Panc1 (cell line): ENCODE measurements at regions not wholly inside any gene's neighbourhood (a gene's known extent, or its start where the extent isn't known, plus 50 kb on each side); places are given as distances from the start of the nearest gene placed in this dataset.

ENCODE experiments used
- ATAC-seq: fragments of 200-7000 bp; cut with Tn5 transposase; 2 replicates; pipeline ENCODE4 v1.9.1; 2020; ENCODE audit warnings: mild to moderate bottlenecking, moderate library complexity
- BruUV-seq: library from RNA; stranded (reverse); fragments of 400-500 nt; replicated peaks from 2 replicates; lab custom pipeline; 2021; lab: Mats Ljungman, UMichigan
- CTCF ChIA-PET: fragments of 300-600 bp; sonication (Branson Sonifier 250); formaldehyde crosslinking; loops from one replicate; lab custom pipeline; 2022; ENCODE audit warnings: antibody characterized with exemption; lab: Charles Lee
- POLR2A ChIA-PET: fragments of 300-600 bp; sonication (Branson Sonifier 250); formaldehyde crosslinking; loops from one replicate; lab custom pipeline; 2022; ENCODE audit warnings: antibody characterized with exemption; lab: Charles Lee
- DNase-seq: peaks from one replicate; pipeline ENCODE4 v3.0.0-alpha.2; 2010; ENCODE audit warnings: low read depth, low spot score
- H3K27ac ChIP-seq: 2 replicates; pipeline ENCODE4 v1.5.1; 2011; ENCODE audit warnings: mild to moderate bottlenecking, low read length, inconsistent platforms
- H3K27me3 ChIP-seq: fragments of 200-500 bp; sonication (Bioruptor generic); 2 replicates; pipeline ENCODE4 v1.6.0; 2014; ENCODE audit warnings: low read length, inconsistent platforms; ENCODE audit not compliant: control insufficient read depth, insufficient read depth
- H3K36me3 ChIP-seq: fragments of 200-500 bp; sonication (Bioruptor generic); 2 replicates; pipeline ENCODE4 v1.5.1; 2014; ENCODE audit warnings: inconsistent platforms, mild to moderate bottlenecking, low read length, moderate library complexity; ENCODE audit not compliant: control insufficient read depth, insufficient read depth
- H3K4me1 ChIP-seq: 2 replicates; pipeline ENCODE4 v1.5.1; 2011; ENCODE audit warnings: inconsistent platforms, mild to moderate bottlenecking, low read length, moderate library complexity; ENCODE audit not compliant: control insufficient read depth, insufficient read depth
- H3K4me3 ChIP-seq, 2 experiments: 2 replicates each; pipeline ENCODE4 v1.5.1; 2011 to 2012; ENCODE audit warnings: low read depth in 2 of 2, low read length in 2 of 2, mild to moderate bottlenecking in 2 of 2, inconsistent platforms in 1 of 2, moderate library complexity in 1 of 2
- H3K9me3 ChIP-seq: fragments of 200-500 bp; sonication (Bioruptor generic); 2 replicates; pipeline ENCODE4 v1.5.1; 2014; ENCODE audit warnings: low read depth, mild to moderate bottlenecking, inconsistent platforms, low read length, moderate library complexity; ENCODE audit not compliant: control insufficient read depth, insufficient read depth
- CTCF ChIP-seq: fragments of 450-650 bp; IDR thresholded peaks from 2 replicates; pipeline ENCODE4 v1.5.1; 2017; ENCODE audit warnings: mild to moderate bottlenecking
- POLR2AphosphoS5 ChIP-seq: IDR thresholded peaks from 2 replicates; pipeline ENCODE4 v1.6.1; 2012; ENCODE audit warnings: mild to moderate bottlenecking, low read depth, low read length, moderate library complexity
- REST ChIP-seq, 2 experiments: IDR thresholded peaks; 2 replicates each; pipeline ENCODE4 v1.6.1; 2011 to 2012; ENCODE audit warnings: low read depth in 2 of 2, control low read depth in 1 of 2, low read length in 1 of 2, mild to moderate bottlenecking in 1 of 2, moderate library complexity in 1 of 2; ENCODE audit not compliant: insufficient read depth in 1 of 2
- SIN3A ChIP-seq: IDR thresholded peaks from 2 replicates; pipeline ENCODE4 v1.6.1; 2012; ENCODE audit warnings: low read depth, mild to moderate bottlenecking, low read length, moderate library complexity, borderline replicate concordance; ENCODE audit not compliant: insufficient read depth
- TCF7L2 ChIP-seq: IDR thresholded peaks from 2 replicates; pipeline ENCODE4 v1.6.1; 2011; ENCODE audit warnings: mild to moderate bottlenecking, low read depth, low read length, inconsistent platforms
- in situ Hi-C: cut with HindIII; loops from 2 replicates; pipeline ENCODE4 v1.10.0; 2016; ENCODE audit warnings: low sequenced_read_pairs, low pct_unique_long_range_greater_than_20kb
- intact Hi-C: fragments of 100-400 bp; cut with micrococcal nuclease; formaldehyde crosslinking; loops from one replicate; pipeline ENCODE4 v1.10.0; 2022; ENCODE audit not compliant: unreplicated experiment

- in situ Hi-C loops = no loop called here
- peaks cover 6% of the 10 kb centered on the region; the same call in 1 of the 2 replicates for H3K27me3 ChIP-seq
- intact Hi-C loops = no loop called here
- ChIA-PET CTCF (no interaction called here), POLR2A (interaction anchor here (0.6 kb wide), 1 partner anchor 161 kb away, joined by 4 read pairs; no protein-coding TSS in a partner anchor)
- no peaks in the 10 kb centered on the region for H3K4me1 ChIP-seq
- H3K36me3 ChIP-seq = no peaks in the 10 kb centered on the region
- BruUV-seq = no TSS peak
- H3K27ac ChIP-seq = no peak overlapping the region
- DNase-seq (no peak), ATAC-seq (no peak)
- H3K9me3 ChIP-seq = no peaks in the 10 kb centered on the region
- TF ChIP-seq TCF7L2 (no peak), REST (IDR thresholded peaks at IDR 0.05; ENCODE audit: insufficient read depth in 1 of 2, low read depth in 2 of 2, low read length in 1 of 2) (no peak), CTCF (no peak), SIN3A (no peak), POLR2AphosphoS5 (no peak)
- no peak overlapping the region for H3K4me3 ChIP-seq
Measured at GRCh38 chr5:170451747-170452365, 52.0 kb upstream of the KCNIP1 start.

- Histone ChIP-seq H3K27ac (no peak overlapping the region), H3K4me3 (no peak overlapping the region), H3K9me3 (no peaks in the 10 kb centered on the region), H3K36me3 (no peaks in the 10 kb centered on the region), H3K4me1 (no peaks in the 10 kb centered on the region), H3K27me3 (peaks cover 6% of the 10 kb centered on the region; the same call in 1 of the 2 replicates)
- no TSS peak for BruUV-seq
- no peak for ATAC-seq
- ChIA-PET POLR2A (no interaction called here), CTCF (interaction anchor here (0.5 kb wide), 2 partner anchors 11 to 46 kb away, joined by 3 to 7 read pairs; no protein-coding TSS in a partner anchor)
- in situ Hi-C loops (no loop called here), intact Hi-C loops (no loop called here)
- DNase-seq = no peak
- TF ChIP-seq SIN3A (no peak), TCF7L2 (no peak), REST (IDR thresholded peaks at IDR 0.05; ENCODE audit: insufficient read depth in 1 of 2, low read depth in 2 of 2, low read length in 1 of 2) (no peak), POLR2AphosphoS5 (no peak), CTCF (no peak)
Measured at GRCh38 chr5:170450061-170450669, 53.7 kb upstream of the KCNIP1 start.
